Natural killer cell (primary cell): ENCODE measurements at regions not wholly inside any gene's neighbourhood (a gene's known extent, or its start where the extent isn't known, plus 50 kb on each side); places are given as distances from the start of the nearest gene placed in this dataset.

Source experiments
- ATAC-seq, 3 donors: fragments of 150-1000 bp in 2 of 3; fragments of 200-7000 bp in 1 of 3; cut with Tn5 transposase; 1 replicate in 1 of 3; 2 replicates in 2 of 3; pipeline ENCODE4 v1.10.0; 2021; ENCODE audit warnings: mild to moderate bottlenecking in 2 of 3, moderate library complexity in 2 of 3
- DNase-seq, 2 donors: peaks; one replicate each; pipeline versions ENCODE4 v3.0.0 to v3.0.0-alpha.2; 2013 to 2021; ENCODE audit warnings: mixed read lengths in 1 of 2
- H3K27ac ChIP-seq: one replicate; pipeline ENCODE4 v1.5.1; 2013; ENCODE audit warnings: mild to moderate bottlenecking, low read length
- H3K27me3 ChIP-seq: one replicate; pipeline ENCODE4 v1.6.1; 2013; ENCODE audit warnings: low read length; ENCODE audit not compliant: control insufficient read depth, insufficient read depth
- H3K36me3 ChIP-seq: one replicate; pipeline ENCODE4 v1.6.1; 2013; ENCODE audit warnings: low read length; ENCODE audit not compliant: control insufficient read depth, insufficient read depth
- H3K4me1 ChIP-seq: one replicate; pipeline ENCODE4 v1.6.1; 2013; ENCODE audit warnings: low read length; ENCODE audit not compliant: control insufficient read depth, insufficient read depth
- H3K4me3 ChIP-seq: one replicate; pipeline ENCODE4 v1.5.1; 2013; ENCODE audit warnings: low read length
- H3K9me3 ChIP-seq: one replicate; pipeline ENCODE4 v1.6.1; 2013; ENCODE audit warnings: low read length; ENCODE audit not compliant: control insufficient read depth, insufficient read depth
- H3K27ac Mint-ChIP-seq, 2 donors: one replicate each; pipeline ENCODE4 v1.8.0; 2022; ENCODE audit warnings: mild to moderate bottlenecking in 2 of 2, mixed read lengths in 2 of 2, moderate library complexity in 1 of 2
- H3K27me3 Mint-ChIP-seq, 2 donors: one replicate each; pipeline ENCODE4 v1.8.0; 2022; ENCODE audit warnings: low read depth in 2 of 2, mixed read lengths in 2 of 2
- H3K36me3 Mint-ChIP-seq: one replicate; pipeline ENCODE4 v1.8.0; 2022; ENCODE audit warnings: mixed read lengths
- H3K4me1 Mint-ChIP-seq, 2 donors: one replicate each; pipeline ENCODE4 v1.8.0; 2022; ENCODE audit warnings: mixed read lengths in 2 of 2
- H3K4me3 Mint-ChIP-seq: one replicate; pipeline ENCODE4 v1.8.0; 2022; ENCODE audit warnings: mild to moderate bottlenecking, moderate library complexity, mixed read lengths
- H3K9me3 Mint-ChIP-seq, 2 donors: one replicate each; pipeline ENCODE4 v1.8.0; 2022; ENCODE audit warnings: mixed read lengths in 2 of 2
- CTCF ChIP-seq: fragments of 200-600 bp; IDR thresholded peaks from one replicate; pipeline ENCODE4 v1.8.0; 2022; ENCODE audit warnings: antibody characterized with exemption
- WGBS: methylation state at CpG from one replicate; pipeline ENCODE4 v1.1.7; 2013; ENCODE audit warnings: missing lambda C conversion rate; ENCODE audit not compliant: insufficient coverage; 5-methylcytosine and 5-hydroxymethylcytosine counted together
- intact Hi-C: fragments of 100-400 bp; cut with micrococcal nuclease; formaldehyde crosslinking; loops from one replicate; pipeline ENCODE4 v1.14.2; 2022

GRCh38 chr14:34103176-34103575 lies 152.3 kb upstream of the EGLN3 start:
- H3K27me3 Mint-ChIP-seq, result no peaks in the 10 kb centered on the region

GRCh38 chr14:34099635-34100034 lies 148.8 kb upstream of the EGLN3 start:
- TF ChIP-seq CTCF, result no peak
- no peaks in the 10 kb centered on the region for H3K4me1 Mint-ChIP-seq
- WGBS, result 95% methylated on average over 5 of the region's 5 CpGs

More at GRCh38 chr14:34103176-34103575, 152.3 kb upstream of the EGLN3 start:
- intact Hi-C loops, result no loop called here
- H3K9me3 ChIP-seq, result no peaks in the 10 kb centered on the region
- H3K27me3 ChIP-seq, result no peaks in the 10 kb centered on the region
- Mint-ChIP-seq H3K27ac (no peak overlapping the region), H3K4me3 (no peak overlapping the region), H3K4me1 (no peaks in the 10 kb centered on the region), H3K9me3 (no peaks in the 10 kb centered on the region), H3K36me3 (no peaks in the 10 kb centered on the region)
- DNase-seq, result no peak
- TF ChIP-seq CTCF, result no peak
- no peaks in the 10 kb centered on the region for H3K36me3 ChIP-seq
- no peak overlapping the region for H3K27ac ChIP-seq
- 91% methylated on average over 4 of the region's 4 CpGs for WGBS
- no peaks in the 10 kb centered on the region for H3K4me1 ChIP-seq
- no peak overlapping the region for H3K4me3 ChIP-seq
- ATAC-seq, result no peak

GRCh38 chr14:34098985-34099349 lies 148.1 kb upstream of the EGLN3 start:
- H3K4me1 ChIP-seq, result no peaks in the 10 kb centered on the region
- no peak overlapping the region for H3K27ac ChIP-seq
- no peaks in the 10 kb centered on the region for H3K9me3 ChIP-seq
- no peak for ATAC-seq
- Mint-ChIP-seq H3K27me3 (no peaks in the 10 kb centered on the region), H3K27ac (no peak overlapping the region), H3K9me3 (no peaks in the 10 kb centered on the region), H3K4me1 (no peaks in the 10 kb centered on the region), H3K36me3 (no peaks in the 10 kb centered on the region), H3K4me3 (no peak overlapping the region)
- H3K4me3 ChIP-seq, result no peak overlapping the region
- H3K36me3 ChIP-seq, result no peaks in the 10 kb centered on the region
- no peak for TF ChIP-seq CTCF
- H3K27me3 ChIP-seq, result no peaks in the 10 kb centered on the region
- no peak for DNase-seq
- intact Hi-C loops, result loop anchor here (1.0 kb wide), 1 partner anchor 260 kb away; no protein-coding TSS in a partner anchor

More at GRCh38 chr14:34099635-34100034, 148.8 kb upstream of the EGLN3 start:
- DNase-seq (no peak), ATAC-seq (no peak)
- no peaks in the 10 kb centered on the region for H3K9me3 ChIP-seq
- no peaks in the 10 kb centered on the region for H3K4me1 ChIP-seq
- H3K9me3 Mint-ChIP-seq, result no peaks in the 10 kb centered on the region
- intact Hi-C loops, result no loop called here
- H3K27me3 ChIP-seq, result no peaks in the 10 kb centered on the region
- no peaks in the 10 kb centered on the region for H3K36me3 Mint-ChIP-seq
- no peak overlapping the region for H3K27ac Mint-ChIP-seq
- H3K4me3 ChIP-seq, result no peak overlapping the region
- H3K27ac ChIP-seq, result no peak overlapping the region
- H3K27me3 Mint-ChIP-seq, result no peaks in the 10 kb centered on the region
- no peaks in the 10 kb centered on the region for H3K36me3 ChIP-seq
- H3K4me3 Mint-ChIP-seq, result no peak overlapping the region
